ENCODE measurements at regions not wholly inside any gene's neighbourhood (a gene's known extent, or its start where the extent isn't known, plus 50 kb on each side); places are given as distances from the start of the nearest gene placed in this dataset.

- TF ChIP-seq POLR2AphosphoS5 (IDR thresholded peaks at IDR 0.05; ENCODE audit: low read depth, low read length) (no peak), SIN3A (IDR thresholded peaks at IDR 0.05; ENCODE audit: borderline replicate concordance, insufficient read depth, low read length) (no peak), REST (IDR thresholded peaks at IDR 0.05; ENCODE audit: insufficient read depth in 1 of 2, low read depth in 2 of 2, low read length in 2 of 2) (no peak), TAF1 (IDR thresholded peaks at IDR 0.05; ENCODE audit: borderline replicate concordance, insufficient read depth, low read length) (no peak)
These were observed 184.9 kb upstream of the PCDH7 start for GRCh38 chr4:30535255-30535654.

Data from PFSK-1 (cell line).